B cell (primary cell): ENCODE measurements at regions not wholly inside any gene's neighbourhood (a gene's known extent, or its start where the extent isn't known, plus 50 kb on each side); places are given as distances from the start of the nearest gene placed in this dataset.

Experiments
- ATAC-seq: fragments of 200-7000 bp; cut with Tn5 transposase; one replicate; pipeline ENCODE4 v1.10.0; 2021; ENCODE audit warnings: low read depth, mild to moderate bottlenecking, moderate number of reproducible peaks, moderate library complexity
- CTCF ChIA-PET: fragments of 350-600 bp; sonication (Branson Sonifier 250); formaldehyde crosslinking; loops from one replicate; lab custom pipeline; 2021; ENCODE audit warnings: antibody characterized with exemption, inconsistent platforms; lab: Charles Lee
- POLR2A ChIA-PET: fragments of 350-600 bp; sonication (Branson Sonifier 250); formaldehyde crosslinking; loops from one replicate; lab custom pipeline; 2021; ENCODE audit warnings: antibody characterized with exemption; lab: Charles Lee
- DNase-seq: peaks from one replicate; pipeline ENCODE4 v3.0.0; 2013
- H2AFZ ChIP-seq: 2 replicates; pipeline ENCODE4 v1.6.1; 2012; ENCODE audit warnings: mild to moderate bottlenecking, low read depth, low read length; ENCODE audit not compliant: insufficient read depth, poor library complexity, severe bottlenecking
- H3K27ac ChIP-seq, 2 donors: 1 replicate in 1 of 2; 2 replicates in 1 of 2; pipeline ENCODE4 v1.5.1; 2012 to 2013; ENCODE audit warnings: low read length in 2 of 2, mild to moderate bottlenecking in 2 of 2, moderate library complexity in 1 of 2
- H3K27me3 ChIP-seq, 4 experiments: fragments of 200-600 bp in 1 of 4; sonication (generic) in 1 of 4; replicated peaks in 1 of 4; 1 replicate in 2 of 4; 2 replicates in 2 of 4; pipeline versions ENCODE4 v1.6.1 to v1.7.0; 2013 to 2016; ENCODE audit warnings: low read length in 3 of 4, mild to moderate bottlenecking in 2 of 4, mixed read lengths in 1 of 4, moderate library complexity in 1 of 4; ENCODE audit not compliant: insufficient read depth in 4 of 4, control insufficient read depth in 3 of 4; ENCODE audit errors: control extremely low read depth in 1 of 4
- H3K36me3 ChIP-seq, 2 experiments: replicated peaks in 1 of 2; 1 replicate in 1 of 2; 2 replicates in 1 of 2; pipeline versions ENCODE4 v1.6.1 to v1.7.1; 2013; ENCODE audit warnings: low read length in 1 of 2; ENCODE audit not compliant: insufficient read depth in 2 of 2, control insufficient read depth in 1 of 2; ENCODE audit errors: control extremely low read depth in 1 of 2, extremely low read depth in 1 of 2
- H3K4me1 ChIP-seq, 2 donors: fragments of 200-600 bp in 1 of 2; sonication (generic) in 1 of 2; 1 replicate in 1 of 2; 2 replicates in 1 of 2; pipeline versions ENCODE4 v1.5.1 to v1.6.1; 2013 to 2017; ENCODE audit warnings: low read length in 2 of 2; ENCODE audit not compliant: control insufficient read depth in 2 of 2, insufficient read depth in 2 of 2
- H3K4me2 ChIP-seq: replicated peaks from 2 replicates; pipeline ENCODE3; 2012; ENCODE audit warnings: mild to moderate bottlenecking, low read depth, low read length; ENCODE audit not compliant: poor library complexity, severe bottlenecking
- H3K4me3 ChIP-seq, 5 experiments: fragments of 200-600 bp in 1 of 5; sonication (generic) in 1 of 5; 1 replicate in 3 of 5; 2 replicates in 2 of 5; pipeline versions ENCODE4 v1.5.1 to v1.7.0; 2011 to 2016; ENCODE audit warnings: low read length in 4 of 5, mild to moderate bottlenecking in 4 of 5, low read depth in 2 of 5, control low read depth in 1 of 5, moderate library complexity in 1 of 5; ENCODE audit not compliant: insufficient read depth in 1 of 5; ENCODE audit errors: control extremely low read depth in 1 of 5, extremely low read depth in 1 of 5
- H3K79me2 ChIP-seq: fragments of 200-600 bp; sonication (generic); one replicate; pipeline ENCODE4 v1.6.0; 2016; ENCODE audit warnings: low read length; ENCODE audit not compliant: control insufficient read depth, insufficient read depth
- H3K9ac ChIP-seq: fragments of 200-600 bp; sonication (generic); 2 replicates; pipeline ENCODE4 v1.6.1; 2017; ENCODE audit warnings: mild to moderate bottlenecking, low read length, moderate library complexity
- H3K9me3 ChIP-seq, 3 donors: one replicate each; pipeline versions ENCODE4 v1.6.1 to v1.7.1; 2013; ENCODE audit warnings: low read length in 2 of 3; ENCODE audit not compliant: control insufficient read depth in 2 of 3, insufficient read depth in 1 of 3; ENCODE audit errors: control extremely low read depth in 1 of 3
- H4K20me1 ChIP-seq: 2 replicates; pipeline ENCODE4 v1.6.0; 2012; ENCODE audit warnings: mild to moderate bottlenecking, low read length; ENCODE audit not compliant: insufficient read depth, control insufficient read depth, poor library complexity, severe bottlenecking
- H3K27ac Mint-ChIP-seq: one replicate; pipeline ENCODE4 v1.8.0; 2021; ENCODE audit warnings: mixed read lengths
- H3K27me3 Mint-ChIP-seq: one replicate; pipeline ENCODE4 v1.8.0; 2021; ENCODE audit warnings: mixed read lengths
- H3K4me1 Mint-ChIP-seq: one replicate; pipeline ENCODE4 v1.8.0; 2021; ENCODE audit warnings: mixed read lengths
- H3K4me3 Mint-ChIP-seq: one replicate; pipeline ENCODE4 v1.8.0; 2021; ENCODE audit warnings: mixed read lengths
- H3K9me3 Mint-ChIP-seq: one replicate; pipeline ENCODE4 v1.8.0; 2022; ENCODE audit warnings: mixed read lengths; ENCODE audit not compliant: insufficient read depth
- CTCF ChIP-seq: fragments of 200-600 bp; IDR thresholded peaks from one replicate; pipeline ENCODE4 v1.8.0; 2022; ENCODE audit warnings: antibody characterized with exemption, mild to moderate bottlenecking
- EZH2 ChIP-seq: IDR thresholded peaks from 2 replicates; pipeline ENCODE4 v1.6.1; 2012; ENCODE audit warnings: borderline replicate concordance, low read depth, mild to moderate bottlenecking, moderate library complexity, low read length; ENCODE audit not compliant: insufficient read depth, poor library complexity, severe bottlenecking
- WGBS: methylation state at CpG from one replicate; pipeline ENCODE4 v1.1.5; 2013; ENCODE audit warnings: missing lambda C conversion rate; ENCODE audit not compliant: insufficient coverage; 5-methylcytosine and 5-hydroxymethylcytosine counted together
- intact Hi-C: fragments of 100-400 bp; cut with micrococcal nuclease; formaldehyde crosslinking; loops from one replicate; pipeline ENCODE4 v1.10.0; 2022

- Histone ChIP-seq H3K4me3 (no peak overlapping the region), H2AFZ (no peak overlapping the region), H4K20me1 (no peaks in the 10 kb centered on the region), H3K27ac (no peak overlapping the region), H3K79me2 (no peaks in the 10 kb centered on the region), H3K27me3 (peaks cover 0 to 3% (median 0%) of the 10 kb centered on the region in 4 experiments), H3K9ac (no peak overlapping the region), H3K4me2 (no peak overlapping the region), H3K9me3 (peaks cover 0 to 5% (median 0%) of the 10 kb centered on the region in 3 donors), H3K36me3 (no peaks in the 10 kb centered on the region), H3K4me1 (peaks cover 0 to 2% of the 10 kb centered on the region in 2 donors)
- Mint-ChIP-seq H3K4me3 (no peak overlapping the region), H3K9me3 (no peaks in the 10 kb centered on the region), H3K4me1 (peaks cover 2% of the 10 kb centered on the region), H3K27ac (no peak overlapping the region), H3K27me3 (peaks cover 10% of the 10 kb centered on the region)
- POLR2A ChIA-PET, result no interaction called here
- 0% methylated on average over 1 of the region's 3 CpGs for WGBS
- ATAC-seq (no peak), DNase-seq (no peak)
- intact Hi-C loops, result no loop called here
- CTCF ChIA-PET, result interaction anchor here (0.9 kb wide), 1 partner anchor 701 kb away, joined by 3 read pairs; no protein-coding TSS in a partner anchor
- TF ChIP-seq CTCF (no peak), EZH2 (no peak)
Measured at GRCh38 chr1:244220410-244220809, 169.3 kb downstream of the ZBTB18 start.

DNA sequence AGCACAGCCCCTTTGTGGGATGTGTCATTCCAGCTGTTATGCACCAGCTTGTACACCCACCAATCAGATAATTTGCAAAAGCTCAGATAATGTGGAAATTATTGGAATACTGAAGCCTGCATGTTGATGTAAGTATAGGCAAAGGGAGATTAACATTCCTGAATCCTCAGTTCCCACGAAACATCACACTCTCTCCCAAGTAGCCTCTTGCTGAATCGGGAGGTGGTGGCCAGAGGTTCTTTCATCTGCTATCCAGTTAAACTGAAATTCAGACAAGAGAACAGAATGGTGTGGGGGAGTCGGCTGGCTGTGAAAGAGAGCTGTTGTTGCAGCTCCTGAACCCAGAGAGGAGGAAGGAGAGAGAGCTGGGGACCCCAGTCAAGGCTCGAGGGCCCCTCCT, 170.9 kb downstream of the ZBTB18 start:
- H3K27me3 ChIP-seq, result peaks cover 0 to 5% (median 0%) of the 10 kb centered on the region in 4 experiments
- POLR2A ChIA-PET, result no interaction called here
- H3K36me3 ChIP-seq, result no peaks in the 10 kb centered on the region
- peaks cover 2% of the 10 kb centered on the region for H3K4me1 Mint-ChIP-seq
- no peak overlapping the region for H3K27ac Mint-ChIP-seq
- no peaks in the 10 kb centered on the region for H3K9me3 Mint-ChIP-seq
- H3K79me2 ChIP-seq, result no peaks in the 10 kb centered on the region
- peaks cover 15% of the 10 kb centered on the region for H3K27me3 Mint-ChIP-seq
- peaks cover 0 to 2% of the 10 kb centered on the region in 2 donors for H3K4me1 ChIP-seq
- no peak for ATAC-seq
- H4K20me1 ChIP-seq, result no peaks in the 10 kb centered on the region
- DNase-seq, result no peak
- no peak overlapping the region for H3K4me3 Mint-ChIP-seq
- intact Hi-C loops, result no loop called here
- no peak overlapping the region for H3K9ac ChIP-seq
- no peak overlapping the region for H3K4me2 ChIP-seq
- H3K9me3 ChIP-seq, result peaks cover 0 to 4% (median 0%) of the 10 kb centered on the region in 3 donors
- H3K27ac ChIP-seq, result no peak overlapping the region
- WGBS, result 64% methylated on average over 2 of the region's 4 CpGs
- TF ChIP-seq EZH2 (no peak), CTCF (no peak)
- H2AFZ ChIP-seq, result no peak overlapping the region
- CTCF ChIA-PET, result no interaction called here
- H3K4me3 ChIP-seq, result no peak overlapping the region
